Spleen (tissue), 11 donors: ENCODE measurements at regions not wholly inside any gene's neighbourhood (a gene's known extent, or its start where the extent isn't known, plus 50 kb on each side); places are given as distances from the start of the nearest gene placed in this dataset.
"Not testable (repeated sequence)": the region's sequence is repeated elsewhere in the genome, so short reads cannot be mapped to it uniquely, and the experiment has no call there.

ENCODE experiments used
- DNase-seq: peaks from one replicate; pipeline ENCODE4 v3.0.0-alpha.2; 2020
- H3K27ac ChIP-seq, 8 donors: fragments of 200-600 bp; sonication (generic) in 7 of 8; 1 replicate in 4 of 8; 2 replicates in 4 of 8; pipeline versions ENCODE4 v1.5.0 to v1.8.0; 2016 to 2021; ENCODE audit warnings: inconsistent platforms in 4 of 8, mild to moderate bottlenecking in 4 of 8, moderate library complexity in 1 of 8
- H3K27me3 ChIP-seq, 7 donors: fragments of 200-600 bp; sonication (generic) in 6 of 7; replicated peaks in 1 of 7; 1 replicate in 4 of 7; 2 replicates in 3 of 7; pipeline versions ENCODE4 v1.5.0 to v1.8.0; 2016 to 2021; ENCODE audit warnings: inconsistent platforms in 3 of 7, mild to moderate bottlenecking in 1 of 7
- H3K36me3 ChIP-seq, 6 donors: fragments of 200-600 bp; sonication (generic) in 5 of 6; 1 replicate in 4 of 6; 2 replicates in 2 of 6; pipeline versions ENCODE4 v1.5.0 to v1.8.0; 2016 to 2021; ENCODE audit warnings: inconsistent platforms in 2 of 6
- H3K4me1 ChIP-seq, 6 donors: fragments of 200-600 bp; sonication (generic) in 5 of 6; 1 replicate in 3 of 6; 2 replicates in 3 of 6; pipeline versions ENCODE4 v1.5.0 to v1.8.0; 2016 to 2021; ENCODE audit warnings: inconsistent platforms in 3 of 6
- H3K4me3 ChIP-seq, 8 donors: fragments of 200-600 bp; sonication (generic) in 7 of 8; 1 replicate in 4 of 8; 2 replicates in 4 of 8; pipeline versions ENCODE4 v1.5.0 to v1.8.0; 2016 to 2021; ENCODE audit warnings: inconsistent platforms in 4 of 8, mild to moderate bottlenecking in 4 of 8, moderate library complexity in 2 of 8
- H3K9me3 ChIP-seq, 8 donors: fragments of 200-600 bp; sonication (generic) in 7 of 8; 1 replicate in 4 of 8; 2 replicates in 4 of 8; pipeline versions ENCODE4 v1.5.0 to v1.8.0; 2016 to 2021; ENCODE audit warnings: inconsistent platforms in 4 of 8
- CTCF ChIP-seq, 11 experiments: fragments of 200-600 bp in 7 of 11; fragments of 450-650 bp in 4 of 11; sonication (generic) in 4 of 11; IDR thresholded peaks in 8 of 11; conservative IDR thresholded peaks in 3 of 11; 1 replicate in 7 of 11; 2 replicates in 4 of 11; pipeline versions ENCODE4 v1.4.0 to v1.8.0; 2016 to 2021; ENCODE audit warnings: antibody characterized with exemption in 11 of 11, inconsistent platforms in 4 of 11, mild to moderate bottlenecking in 1 of 11
- POLR2A ChIP-seq, 3 donors: fragments of 450-650 bp; IDR thresholded peaks; one replicate each; pipeline ENCODE4 v1.5.1; 2017; ENCODE audit warnings: antibody characterized with exemption in 3 of 3, mild to moderate bottlenecking in 1 of 3
- POLR2AphosphoS5 ChIP-seq, 3 donors: sonication (generic); formaldehyde crosslinking; IDR thresholded peaks; one replicate each; pipeline ENCODE4 v1.5.1; 2017; ENCODE audit warnings: antibody characterized with exemption in 3 of 3
- WGBS, 5 donors: extraction: QIAGEN DNeasy Blood & Tissue Kit in 3 of 5; methylation state at CpG; one replicate each; pipeline versions ENCODE4 v1.1.5 to v1.1.7; 2013 to 2018; 5-methylcytosine and 5-hydroxymethylcytosine counted together
- intact Hi-C: fragments of 100-400 bp; cut with DNase I; formaldehyde crosslinking; loops from one replicate; pipeline ENCODE4 v1.15.0; 2023; ENCODE audit warnings: low total_unique reads
- donor health status: healthy with polysubstance abuse.
- donor health status: DM: no; HTN: no; CAD: no; lungs with moderate emphysema.
- donor health status: DM: no; HTN: no; CAD: no.
- donor health status: Bipolar disorder and iron deficiency.
- donor health status: healthy.
- donor health status: DM: no; HTN: no; CAD: no.
- donor health status: DM: yes; HTN: yes; CAD: no.

- DNase-seq: no peak
- H3K36me3 ChIP-seq: no peaks in the 10 kb centered on the region
- WGBS, 5 donors: 81 to 89% (median 83%) methylated on average over 4 of the region's 4 CpGs
- TF ChIP-seq POLR2A (IDR thresholded peaks at IDR 0.05): no peak
- no peak for TF ChIP-seq POLR2AphosphoS5 (IDR thresholded peaks at IDR 0.05)
- no peak for TF ChIP-seq CTCF (IDR thresholded peaks at IDR 0.05 in 8 of 11, conservative IDR thresholded peaks at IDR 0.05 in 3 of 11)
- H3K4me3 ChIP-seq: no peak overlapping the region
- no peaks in the 10 kb centered on the region for H3K27me3 ChIP-seq
- no peak overlapping the region for H3K27ac ChIP-seq
- no peaks in the 10 kb centered on the region for H3K4me1 ChIP-seq
- intact Hi-C loops: no loop called here
- H3K9me3 ChIP-seq: no peaks in the 10 kb centered on the region
Measured at GRCh38 chr2:34789169-34789568, 1190.1 kb upstream of the FAM98A start.

- H3K9me3 ChIP-seq: no peaks in the 10 kb centered on the region
- DNase-seq: no peak
- H3K4me1 ChIP-seq: no peaks in the 10 kb centered on the region
- no peak for TF ChIP-seq POLR2AphosphoS5 (IDR thresholded peaks at IDR 0.05)
- no peak for TF ChIP-seq POLR2A (IDR thresholded peaks at IDR 0.05)
- TF ChIP-seq CTCF (IDR thresholded peaks at IDR 0.05 in 8 of 11, conservative IDR thresholded peaks at IDR 0.05 in 3 of 11): no peak
- no peak overlapping the region for H3K27ac ChIP-seq
- intact Hi-C loops: no loop called here
- no peaks in the 10 kb centered on the region for H3K27me3 ChIP-seq
- no peaks in the 10 kb centered on the region for H3K36me3 ChIP-seq
- H3K4me3 ChIP-seq: no peak overlapping the region
Measured at GRCh38 chr2:34787341-34787740, 1188.2 kb upstream of the FAM98A start.

- intact Hi-C loops: no loop called here
- H3K27me3 ChIP-seq: no peaks in the 10 kb centered on the region
- no peak overlapping the region for H3K27ac ChIP-seq
- H3K4me1 ChIP-seq: no peaks in the 10 kb centered on the region
- H3K36me3 ChIP-seq: no peaks in the 10 kb centered on the region
- no peak overlapping the region for H3K4me3 ChIP-seq
- peaks cover 0 to 8% (median 0%) of the 10 kb centered on the region in 8 donors for H3K9me3 ChIP-seq
- TF ChIP-seq POLR2AphosphoS5 (IDR thresholded peaks at IDR 0.05): no peak
- no peak for TF ChIP-seq CTCF (IDR thresholded peaks at IDR 0.05 in 8 of 11, conservative IDR thresholded peaks at IDR 0.05 in 3 of 11)
- TF ChIP-seq POLR2A (IDR thresholded peaks at IDR 0.05): no peak
- no peak for DNase-seq
- 74 to 87% (median 78%) methylated on average over 3 of the region's 3 CpGs for WGBS, 5 donors
Measured at GRCh38 chr2:34785206-34785785, 1186.2 kb upstream of the FAM98A start.

- TF ChIP-seq POLR2AphosphoS5 (IDR thresholded peaks at IDR 0.05) (no peak), CTCF (IDR thresholded peaks at IDR 0.05 in 8 of 11, conservative IDR thresholded peaks at IDR 0.05 in 3 of 11) (no peak), POLR2A (IDR thresholded peaks at IDR 0.05) (no peak)
- H3K4me1 ChIP-seq: no peaks in the 10 kb centered on the region
- no peak overlapping the region for H3K4me3 ChIP-seq
- H3K9me3 ChIP-seq: peaks cover 0 to 8% (median 0%) of the 10 kb centered on the region in 8 donors
- no peak overlapping the region for H3K27ac ChIP-seq
- intact Hi-C loops: no loop called here
- 90 to 98% (median 96%) methylated on average over 1 of the region's 1 CpG for WGBS, 5 donors
- H3K36me3 ChIP-seq: no peaks in the 10 kb centered on the region
- H3K27me3 ChIP-seq: no peaks in the 10 kb centered on the region
- DNase-seq: no peak
Measured at GRCh38 chr2:34784701-34785100, 1185.6 kb upstream of the FAM98A start.

GRCh38 chr2:34750742-34751141 lies 1151.6 kb upstream of the FAM98A start:
- H3K27me3 ChIP-seq, H3K36me3 ChIP-seq, H3K4me3 ChIP-seq, H3K27ac ChIP-seq, intact Hi-C loops, H3K4me1 ChIP-seq, DNase-seq: not testable (repeated sequence)
- H3K9me3 ChIP-seq: peaks cover 0 to 18% (median 3%) of the 10 kb centered on the region in 8 donors
- WGBS, 5 donors: 82 to 93% (median 83%) methylated on average over 7 of the region's 7 CpGs
